DOHH2 (cell line): ENCODE measurements at regions not wholly inside any gene's neighbourhood (a gene's known extent, or its start where the extent isn't known, plus 50 kb on each side); places are given as distances from the start of the nearest gene placed in this dataset.

Experiments used
- H3F3A ChIP-seq: fragments of 200-600 bp; sonication (generic), shearing (Covaris generic); 2 replicates; pipeline ENCODE4 v1.6.0; 2016; ENCODE audit warnings: antibody characterized with exemption, mild to moderate bottlenecking; ENCODE audit not compliant: control insufficient read depth, insufficient read depth
- H3K27ac ChIP-seq: fragments of 200-600 bp; sonication (generic); 2 replicates; pipeline ENCODE4 v1.5.1; 2014; ENCODE audit warnings: low read depth, mild to moderate bottlenecking, low read length, moderate library complexity
- H3K27me3 ChIP-seq: fragments of 200-600 bp; sonication (generic); 2 replicates; pipeline ENCODE4 v1.6.1; 2014; ENCODE audit warnings: mild to moderate bottlenecking, low read length, mixed read lengths; ENCODE audit not compliant: control insufficient read depth
- H3K36me3 ChIP-seq: fragments of 200-600 bp; sonication (generic); 2 replicates; pipeline ENCODE4 v1.6.1; 2014; ENCODE audit warnings: mild to moderate bottlenecking, low read length, moderate library complexity, mixed read lengths; ENCODE audit not compliant: control insufficient read depth
- H3K4me1 ChIP-seq: fragments of 200-600 bp; sonication (generic); 2 replicates; pipeline ENCODE4 v1.6.1; 2014; ENCODE audit warnings: mild to moderate bottlenecking, low read length, mixed read lengths; ENCODE audit not compliant: control insufficient read depth
- H3K4me2 ChIP-seq: fragments of 200-600 bp; sonication (generic); 2 replicates; pipeline ENCODE4 v1.6.0; 2014; ENCODE audit warnings: mild to moderate bottlenecking, low read length, moderate library complexity
- H3K4me3 ChIP-seq: fragments of 200-600 bp; sonication (generic); 2 replicates; pipeline ENCODE4 v1.5.1; 2014; ENCODE audit warnings: mild to moderate bottlenecking, low read length, mixed read lengths
- H3K79me2 ChIP-seq: fragments of 200-600 bp; sonication (generic); 2 replicates; pipeline ENCODE4 v1.6.1; 2014; ENCODE audit warnings: mild to moderate bottlenecking, low read length, mixed read lengths; ENCODE audit not compliant: control insufficient read depth
- H3K9me2 ChIP-seq: fragments of 200-600 bp; sonication (generic); replicated peaks from 2 replicates; pipeline ENCODE4 v1.6.1; 2014; ENCODE audit warnings: mild to moderate bottlenecking, low read length, mixed read lengths; ENCODE audit not compliant: control insufficient read depth
- H3K9me3 ChIP-seq: fragments of 200-600 bp; sonication (generic); 2 replicates; pipeline ENCODE4 v1.6.1; 2014; ENCODE audit warnings: antibody characterized with exemption, low read length, mixed read lengths; ENCODE audit not compliant: control insufficient read depth, insufficient read depth
- H4K20me1 ChIP-seq: fragments of 200-600 bp; sonication (generic); 2 replicates; pipeline ENCODE4 v1.6.0; 2014; ENCODE audit warnings: low read depth, mild to moderate bottlenecking, antibody characterized with exemption, low read length, moderate library complexity; ENCODE audit not compliant: control insufficient read depth, insufficient read depth
- CTCF ChIP-seq: fragments of 200-600 bp; sonication (generic); IDR thresholded peaks from one replicate; pipeline ENCODE4 v1.5.1; 2014; ENCODE audit warnings: antibody characterized with exemption, mild to moderate bottlenecking, low read depth, low read length; ENCODE audit not compliant: poor library complexity, severe bottlenecking
- EZH2phosphoT487 ChIP-seq: fragments of 200-600 bp; sonication (generic); IDR thresholded peaks from 2 replicates; pipeline ENCODE4 v1.6.1; 2017; ENCODE audit warnings: borderline replicate concordance, mild to moderate bottlenecking, antibody characterized with exemption, low read length, moderate library complexity, mixed read lengths

- Histone ChIP-seq H3F3A (no peaks in the 10 kb centered on the region), H3K27me3 (no peaks in the 10 kb centered on the region), H3K9me3 (peaks cover 7% of the 10 kb centered on the region; the same call in 1 of the 2 replicates), H3K79me2 (no peaks in the 10 kb centered on the region), H3K27ac (no peak overlapping the region), H3K4me3 (no peak overlapping the region), H3K4me1 (no peaks in the 10 kb centered on the region), H3K9me2 (no peaks in the 10 kb centered on the region), H3K4me2 (no peak overlapping the region), H4K20me1 (no peaks in the 10 kb centered on the region), H3K36me3 (no peaks in the 10 kb centered on the region)
- TF ChIP-seq EZH2phosphoT487 (no peak), CTCF (no peak)
Measured at GRCh38 chr21:22235866-22236590, 1237.8 kb downstream of the NCAM2 start.

- Histone ChIP-seq H3K27ac (no peak overlapping the region), H3K4me2 (no peak overlapping the region), H3F3A (no peaks in the 10 kb centered on the region), H3K4me1 (no peaks in the 10 kb centered on the region), H3K36me3 (no peaks in the 10 kb centered on the region), H3K27me3 (no peaks in the 10 kb centered on the region), H3K79me2 (no peaks in the 10 kb centered on the region), H4K20me1 (no peaks in the 10 kb centered on the region), H3K4me3 (no peak overlapping the region), H3K9me2 (no peaks in the 10 kb centered on the region), H3K9me3 (peaks cover 3% of the 10 kb centered on the region; the same call in 1 of the 2 replicates)
- TF ChIP-seq EZH2phosphoT487 (no peak), CTCF (no peak)
Measured at GRCh38 chr21:22244516-22244915, 1246.3 kb downstream of the NCAM2 start.

GRCh38 chr21:22250355-22250754 lies 1252.1 kb downstream of the NCAM2 start:
- no peak for TF ChIP-seq CTCF
- TF ChIP-seq EZH2phosphoT487: no peak
- Histone ChIP-seq H3K9me2 (no peaks in the 10 kb centered on the region), H3K27ac (no peak overlapping the region), H3K36me3 (no peaks in the 10 kb centered on the region), H3K79me2 (no peaks in the 10 kb centered on the region), H3F3A (no peaks in the 10 kb centered on the region), H3K9me3 (peaks cover 2% of the 10 kb centered on the region; the same call in 1 of the 2 replicates), H3K4me1 (no peaks in the 10 kb centered on the region), H3K4me2 (no peak overlapping the region), H3K27me3 (no peaks in the 10 kb centered on the region), H3K4me3 (no peak overlapping the region), H4K20me1 (no peaks in the 10 kb centered on the region)
